COLO668 (cell line): ENCODE measurements at regions not wholly inside any gene's neighbourhood (a gene's known extent, or its start where the extent isn't known, plus 50 kb on each side); places are given as distances from the start of the nearest gene placed in this dataset.

Source experiments
- DNase-seq: peaks from one replicate; lab custom pipeline; 2025; ENCODE audit not compliant: unreplicated experiment; lab: John Stamatoyannopoulos, UW

- DNase-seq, result no peak
Observed at GRCh38 chr3:189455009-189455408, 176.2 kb upstream of the TP63 start.

- no peak for DNase-seq
Observed at GRCh38 chr3:189455641-189456417, 175.4 kb upstream of the TP63 start.

- DNase-seq, result no peak
Observed at GRCh38 chr3:189457201-189457607, 174.0 kb upstream of the TP63 start.

- DNase-seq, result no peak
Observed at GRCh38 chr3:189457631-189458412, 173.4 kb upstream of the TP63 start.

- peak; percentile 13 for DNase-seq
Observed at GRCh38 chr3:189458528-189458927, 172.7 kb upstream of the TP63 start.

GRCh38 chr3:189459231-189459630 is 172.0 kb upstream of the TP63 start:
- no peak for DNase-seq

GRCh38 chr3:189460511-189460910 is 170.7 kb upstream of the TP63 start:
- no peak for DNase-seq

GRCh38 chr3:189464799-189465198 is 166.4 kb upstream of the TP63 start:
- no peak for DNase-seq

- DNase-seq, result no peak
Observed at GRCh38 chr3:189466004-189466403, 165.2 kb upstream of the TP63 start.

GRCh38 chr3:189467451-189467850 is 163.7 kb upstream of the TP63 start:
- no peak for DNase-seq

- no peak for DNase-seq
Observed at GRCh38 chr3:189474944-189475343, 156.2 kb upstream of the TP63 start.

- DNase-seq, result no peak
Observed at GRCh38 chr3:189477614-189478013, 153.6 kb upstream of the TP63 start.

- DNase-seq, result no peak
Observed at GRCh38 chr3:189486556-189486955, 144.6 kb upstream of the TP63 start.

GRCh38 chr3:189488241-189488767 is 142.9 kb upstream of the TP63 start:
- no peak for DNase-seq

GRCh38 chr3:189490337-189490736 is 140.9 kb upstream of the TP63 start:
- no peak for DNase-seq

GRCh38 chr3:189490749-189491148 is 140.4 kb upstream of the TP63 start:
- no peak for DNase-seq

- no peak for DNase-seq
Observed at GRCh38 chr3:189491831-189492230, 139.4 kb upstream of the TP63 start.

GRCh38 chr3:189493271-189493670 is 137.9 kb upstream of the TP63 start:
- no peak for DNase-seq

GRCh38 chr3:189494632-189495031 is 136.6 kb upstream of the TP63 start:
- no peak for DNase-seq

- DNase-seq, result no peak
Observed at GRCh38 chr3:189496375-189497138, 134.6 kb upstream of the TP63 start.

GRCh38 chr3:189498995-189499704 is 132.0 kb upstream of the TP63 start:
- no peak for DNase-seq
